ENCODE measurements at regions not wholly inside any gene's neighbourhood (a gene's known extent, or its start where the extent isn't known, plus 50 kb on each side); places are given as distances from the start of the nearest gene placed in this dataset.

- Mint-ChIP-seq H3K27ac (no peak overlapping the region), H3K27me3 (no peaks in the 10 kb centered on the region), H3K4me3 (no peak overlapping the region), H3K4me1 (no peaks in the 10 kb centered on the region), H3K9me3 (no peaks in the 10 kb centered on the region), H3K36me3 (ENCODE audit: low read depth) (no peaks in the 10 kb centered on the region)
- no peak for DNase-seq
- no peak for ATAC-seq
Measured at GRCh38 chr5:155275222-155275621, 261.7 kb downstream of the KIF4B start.

GRCh38 chr5:155276231-155276630 lies 262.7 kb downstream of the KIF4B start:
- H3K4me3 Mint-ChIP-seq: no peak overlapping the region
- H3K36me3 Mint-ChIP-seq (ENCODE audit: low read depth): no peaks in the 10 kb centered on the region
- H3K27ac Mint-ChIP-seq: no peak overlapping the region
- H3K4me1 Mint-ChIP-seq: no peaks in the 10 kb centered on the region
- no peaks in the 10 kb centered on the region for H3K9me3 Mint-ChIP-seq
- H3K27me3 Mint-ChIP-seq: no peaks in the 10 kb centered on the region
- DNase-seq: no peak
- ATAC-seq: no peak

- H3K27ac Mint-ChIP-seq: no peak overlapping the region
- H3K27me3 Mint-ChIP-seq: peaks cover 3% of the 10 kb centered on the region
- no peak overlapping the region for H3K4me3 Mint-ChIP-seq
- no peaks in the 10 kb centered on the region for H3K9me3 Mint-ChIP-seq
- H3K36me3 Mint-ChIP-seq (ENCODE audit: low read depth): no peaks in the 10 kb centered on the region
- DNase-seq: no peak
- no peaks in the 10 kb centered on the region for H3K4me1 Mint-ChIP-seq
- no peak for ATAC-seq
Measured at GRCh38 chr5:155278532-155278931, 265.0 kb downstream of the KIF4B start.

GRCh38 chr5:155282503-155283107 lies 269.1 kb downstream of the KIF4B start:
- DNase-seq (no peak), ATAC-seq (no peak)
- Mint-ChIP-seq H3K27me3 (peaks cover 10% of the 10 kb centered on the region), H3K4me1 (no peaks in the 10 kb centered on the region), H3K27ac (no peak overlapping the region), H3K4me3 (no peak overlapping the region), H3K36me3 (ENCODE audit: low read depth) (no peaks in the 10 kb centered on the region), H3K9me3 (peaks cover 4% of the 10 kb centered on the region)

- peaks cover 4% of the 10 kb centered on the region for H3K9me3 Mint-ChIP-seq
- ATAC-seq (no peak), DNase-seq (no peak)
- no peaks in the 10 kb centered on the region for H3K36me3 Mint-ChIP-seq (ENCODE audit: low read depth)
- H3K27ac Mint-ChIP-seq: no peak overlapping the region
- peaks cover 10% of the 10 kb centered on the region for H3K27me3 Mint-ChIP-seq
- H3K4me1 Mint-ChIP-seq: no peaks in the 10 kb centered on the region
- H3K4me3 Mint-ChIP-seq: no peak overlapping the region
Measured at GRCh38 chr5:155285706-155286105, 272.2 kb downstream of the KIF4B start.

GRCh38 chr5:155290937-155291336 lies 277.4 kb downstream of the KIF4B start:
- H3K36me3 Mint-ChIP-seq (ENCODE audit: low read depth): no peaks in the 10 kb centered on the region
- no peaks in the 10 kb centered on the region for H3K4me1 Mint-ChIP-seq
- ATAC-seq (no peak), DNase-seq (no peak)
- no peak overlapping the region for H3K4me3 Mint-ChIP-seq
- peaks cover 4% of the 10 kb centered on the region for H3K27me3 Mint-ChIP-seq
- H3K27ac Mint-ChIP-seq: no peak overlapping the region
- H3K9me3 Mint-ChIP-seq: peaks cover 4% of the 10 kb centered on the region

GRCh38 chr5:155293605-155294178 lies 280.1 kb downstream of the KIF4B start:
- Mint-ChIP-seq H3K9me3 (no peaks in the 10 kb centered on the region), H3K4me3 (no peak overlapping the region), H3K36me3 (ENCODE audit: low read depth) (no peaks in the 10 kb centered on the region), H3K27me3 (no peaks in the 10 kb centered on the region), H3K27ac (no peak overlapping the region), H3K4me1 (no peaks in the 10 kb centered on the region)
- ATAC-seq: no peak
- no peak for DNase-seq

GRCh38 chr5:155295111-155295510 lies 281.6 kb downstream of the KIF4B start:
- Mint-ChIP-seq H3K9me3 (no peaks in the 10 kb centered on the region), H3K4me3 (no peak overlapping the region), H3K36me3 (ENCODE audit: low read depth) (no peaks in the 10 kb centered on the region), H3K4me1 (no peaks in the 10 kb centered on the region), H3K27ac (no peak overlapping the region), H3K27me3 (no peaks in the 10 kb centered on the region)
- no peak for ATAC-seq
- no peak for DNase-seq

GRCh38 chr5:155299386-155300005 lies 285.9 kb downstream of the KIF4B start:
- DNase-seq (no peak), ATAC-seq (no peak)
- Mint-ChIP-seq H3K9me3 (no peaks in the 10 kb centered on the region), H3K27ac (no peak overlapping the region), H3K4me1 (no peaks in the 10 kb centered on the region), H3K36me3 (ENCODE audit: low read depth) (no peaks in the 10 kb centered on the region), H3K27me3 (no peaks in the 10 kb centered on the region), H3K4me3 (no peak overlapping the region)

GRCh38 chr5:155303120-155303519 lies 289.6 kb downstream of the KIF4B start:
- Mint-ChIP-seq H3K36me3 (ENCODE audit: low read depth) (no peaks in the 10 kb centered on the region), H3K9me3 (no peaks in the 10 kb centered on the region), H3K4me3 (no peak overlapping the region), H3K27me3 (no peaks in the 10 kb centered on the region), H3K4me1 (no peaks in the 10 kb centered on the region), H3K27ac (no peak overlapping the region)
- DNase-seq: no peak
- no peak for ATAC-seq

- Mint-ChIP-seq H3K4me3 (no peak overlapping the region), H3K36me3 (ENCODE audit: low read depth) (no peaks in the 10 kb centered on the region), H3K4me1 (no peaks in the 10 kb centered on the region), H3K9me3 (peaks cover 5% of the 10 kb centered on the region), H3K27me3 (no peaks in the 10 kb centered on the region), H3K27ac (no peak overlapping the region)
- DNase-seq: no peak
- ATAC-seq: no peak
Measured at GRCh38 chr5:155307229-155307628, 293.7 kb downstream of the KIF4B start.

- no peak for DNase-seq
- ATAC-seq: no peak
- H3K9me3 Mint-ChIP-seq: peaks cover 5% of the 10 kb centered on the region
Measured at GRCh38 chr5:155308289-155308688, 294.7 kb downstream of the KIF4B start.

GRCh38 chr5:155309021-155309746 lies 295.6 kb downstream of the KIF4B start:
- no peak overlapping the region for H3K27ac Mint-ChIP-seq
- no peak overlapping the region for H3K4me3 Mint-ChIP-seq
- no peaks in the 10 kb centered on the region for H3K4me1 Mint-ChIP-seq
- no peaks in the 10 kb centered on the region for H3K36me3 Mint-ChIP-seq (ENCODE audit: low read depth)
- H3K9me3 Mint-ChIP-seq: peaks cover 5% of the 10 kb centered on the region
- DNase-seq: no peak
- no peaks in the 10 kb centered on the region for H3K27me3 Mint-ChIP-seq
- no peak for ATAC-seq

More at GRCh38 chr5:155308289-155308688, 294.7 kb downstream of the KIF4B start:
- H3K36me3 Mint-ChIP-seq (ENCODE audit: low read depth): no peaks in the 10 kb centered on the region
- H3K27ac Mint-ChIP-seq: no peak overlapping the region
- no peak overlapping the region for H3K4me3 Mint-ChIP-seq
- no peaks in the 10 kb centered on the region for H3K27me3 Mint-ChIP-seq
- no peaks in the 10 kb centered on the region for H3K4me1 Mint-ChIP-seq

- no peak overlapping the region for H3K27ac Mint-ChIP-seq
- ATAC-seq: no peak
- DNase-seq: no peak
- no peaks in the 10 kb centered on the region for H3K36me3 Mint-ChIP-seq (ENCODE audit: low read depth)
- H3K27me3 Mint-ChIP-seq: no peaks in the 10 kb centered on the region
- H3K4me1 Mint-ChIP-seq: no peaks in the 10 kb centered on the region
- no peak overlapping the region for H3K4me3 Mint-ChIP-seq
- peaks cover 5% of the 10 kb centered on the region for H3K9me3 Mint-ChIP-seq
Measured at GRCh38 chr5:155311721-155312120, 298.2 kb downstream of the KIF4B start.

- Mint-ChIP-seq H3K4me3 (no peak overlapping the region), H3K9me3 (peaks cover 5% of the 10 kb centered on the region), H3K27me3 (no peaks in the 10 kb centered on the region), H3K27ac (no peak overlapping the region), H3K36me3 (ENCODE audit: low read depth) (no peaks in the 10 kb centered on the region), H3K4me1 (no peaks in the 10 kb centered on the region)
- DNase-seq (no peak), ATAC-seq (no peak)
Measured at GRCh38 chr5:155313518-155313917, 300.0 kb downstream of the KIF4B start.
